ENCODE measurements at regions not wholly inside any gene's neighbourhood (a gene's known extent, or its start where the extent isn't known, plus 50 kb on each side); places are given as distances from the start of the nearest gene placed in this dataset.
"Not testable (repeated sequence)": the region's sequence is repeated elsewhere in the genome, so short reads cannot be mapped to it uniquely, and the experiment has no call there.

- H2AFZ ChIP-seq (ENCODE audit: low read length); H2BK12ac ChIP-seq (ENCODE audit: insufficient read length, low read depth, low read length); H3K9me3 ChIP-seq (ENCODE audit: control insufficient read depth, low read depth, low read length); H2BK120ac ChIP-seq (ENCODE audit: low read depth, low read length, poor library complexity, severe bottlenecking); H4K20me1 ChIP-seq (ENCODE audit: control insufficient read depth, insufficient read depth, insufficient read length); H3K27me3 Mint-ChIP-seq (ENCODE audit: low read depth); H2AK5ac ChIP-seq (ENCODE audit: insufficient read length, low read length); H3K27me3 ChIP-seq (ENCODE audit: insufficient read depth, low read length); H3K4me2 ChIP-seq (ENCODE audit: insufficient read depth, insufficient read length, low read length); DNase-seq; H2BK15ac ChIP-seq (ENCODE audit: low read depth, low read length); H3T11ph ChIP-seq (ENCODE audit: low read length); H4K91ac ChIP-seq (ENCODE audit: insufficient read length, low read depth, low read length); H3K9ac ChIP-seq (ENCODE audit: extremely low read depth, insufficient read length, low read length); H3K79me2 ChIP-seq (ENCODE audit: insufficient read depth, low read length); H4K8ac ChIP-seq (replicated peaks; ENCODE audit: insufficient read length, low read depth, low read length); H3K4me1 Mint-ChIP-seq; H3K27ac Mint-ChIP-seq; H3K4me1 ChIP-seq (ENCODE audit: insufficient read depth, low read length); H3K23ac ChIP-seq (ENCODE audit: insufficient read length, low read depth, low read length); H4K5ac ChIP-seq (ENCODE audit: insufficient read length, low read depth, low read length); H3K79me1 ChIP-seq (ENCODE audit: insufficient read depth, low read depth, low read length, poor library complexity, severe bottlenecking); H2BK5ac ChIP-seq (ENCODE audit: insufficient read length, low read length); H3K18ac ChIP-seq (ENCODE audit: insufficient read length, low read depth, low read length); H3K9me3 Mint-ChIP-seq; H3K14ac ChIP-seq (ENCODE audit: insufficient read depth, low read length); H3K4ac ChIP-seq (ENCODE audit: low read depth, low read length); H3K56ac ChIP-seq (ENCODE audit: insufficient read length, low read depth, low read length); H3K27ac ChIP-seq (ENCODE audit: insufficient read length, low read depth, low read length); H3K23me2 ChIP-seq (ENCODE audit: insufficient read length, low read depth, low read length, poor library complexity, severe bottlenecking); H3K4me3 Mint-ChIP-seq; H2BK20ac ChIP-seq (ENCODE audit: low read depth, low read length, poor library complexity, severe bottlenecking): not testable (repeated sequence)
- H3K36me3 Mint-ChIP-seq (ENCODE audit: insufficient read depth in 1 of 3, low read depth in 3 of 3): peaks cover 11 to 46% (median 36%) of the 10 kb centered on the region in 3 experiments
- WGBS (ENCODE audit: extremely low coverage, insufficient read length, low lambda C conversion rate): no CpG with 5 or more reads among the region's 2 CpGs
Measured at GRCh38 chr7:128581825-128582561, 90.1 kb upstream of the GARIN1A start.

GRCh38 chr7:128586715-128587114 lies 85.4 kb upstream of the GARIN1A start:
- H3K79me2 ChIP-seq (ENCODE audit: insufficient read depth, low read length): not testable (repeated sequence)

More at GRCh38 chr7:128586715-128587114, 85.4 kb upstream of the GARIN1A start:
- not testable (repeated sequence) for H2BK120ac ChIP-seq (ENCODE audit: low read depth, low read length, poor library complexity, severe bottlenecking); H2BK12ac ChIP-seq (ENCODE audit: insufficient read length, low read depth, low read length); H4K5ac ChIP-seq (ENCODE audit: insufficient read length, low read depth, low read length); H3K79me1 ChIP-seq (ENCODE audit: insufficient read depth, low read depth, low read length, poor library complexity, severe bottlenecking); H3K23ac ChIP-seq (ENCODE audit: insufficient read length, low read depth, low read length); H4K91ac ChIP-seq (ENCODE audit: insufficient read length, low read depth, low read length); DNase-seq; H3K23me2 ChIP-seq (ENCODE audit: insufficient read length, low read depth, low read length, poor library complexity, severe bottlenecking); H4K20me1 ChIP-seq (ENCODE audit: control insufficient read depth, insufficient read depth, insufficient read length); H3K56ac ChIP-seq (ENCODE audit: insufficient read length, low read depth, low read length); H2BK5ac ChIP-seq (ENCODE audit: insufficient read length, low read length); H3K4ac ChIP-seq (ENCODE audit: low read depth, low read length); H3K4me3 Mint-ChIP-seq; H3K27ac ChIP-seq (ENCODE audit: insufficient read length, low read depth, low read length); H3K27me3 Mint-ChIP-seq (ENCODE audit: low read depth); H3K9ac ChIP-seq (ENCODE audit: extremely low read depth, insufficient read length, low read length); H3K4me2 ChIP-seq (ENCODE audit: insufficient read depth, insufficient read length, low read length); H2AK5ac ChIP-seq (ENCODE audit: insufficient read length, low read length); H3K27me3 ChIP-seq (ENCODE audit: insufficient read depth, low read length); H3K9me3 ChIP-seq (ENCODE audit: control insufficient read depth, low read depth, low read length); H3K18ac ChIP-seq (ENCODE audit: insufficient read length, low read depth, low read length); H4K8ac ChIP-seq (replicated peaks; ENCODE audit: insufficient read length, low read depth, low read length); H3T11ph ChIP-seq (ENCODE audit: low read length); H3K27ac Mint-ChIP-seq; H3K4me1 Mint-ChIP-seq; H3K4me1 ChIP-seq (ENCODE audit: insufficient read depth, low read length); H3K9me3 Mint-ChIP-seq; H2AFZ ChIP-seq (ENCODE audit: low read length); H2BK20ac ChIP-seq (ENCODE audit: low read depth, low read length, poor library complexity, severe bottlenecking); H3K14ac ChIP-seq (ENCODE audit: insufficient read depth, low read length); H2BK15ac ChIP-seq (ENCODE audit: low read depth, low read length)
- peaks cover 6 to 30% (median 29%) of the 10 kb centered on the region in 3 experiments; a peak in 6 of 7 replicates for H3K36me3 Mint-ChIP-seq (ENCODE audit: insufficient read depth in 1 of 3, low read depth in 3 of 3)
